NCI-H1930 (cell line): ENCODE measurements at regions not wholly inside any gene's neighbourhood (a gene's known extent, or its start where the extent isn't known, plus 50 kb on each side); places are given as distances from the start of the nearest gene placed in this dataset.

Experiments used
- DNase-seq, 2 experiments: peaks; one replicate each; lab custom pipeline; 2025; lab: John Stamatoyannopoulos, UW

GRCh38 chr1:114224196-114224907 lies 70.7 kb upstream of the SYT6 start:
- DNase-seq = no peak

GRCh38 chr1:114222920-114223319 lies 69.3 kb upstream of the SYT6 start:
- no peak for DNase-seq

- peak; percentile 2 to 6 for DNase-seq
These were observed 65.7 kb upstream of the SYT6 start for GRCh38 chr1:114219172-114219868.

GRCh38 chr1:114218361-114219171 lies 64.9 kb upstream of the SYT6 start:
- DNase-seq = no peak

- no peak for DNase-seq
These were observed 62.9 kb upstream of the SYT6 start for GRCh38 chr1:114216431-114217173.

- DNase-seq = no peak
These were observed 61.8 kb upstream of the SYT6 start for GRCh38 chr1:114215436-114215835.

GRCh38 chr1:114214016-114214415 lies 60.3 kb upstream of the SYT6 start:
- no peak for DNase-seq

- no peak for DNase-seq
These were observed 56.3 kb upstream of the SYT6 start for GRCh38 chr1:114209971-114210370.

GRCh38 chr1:114208714-114209113 lies 55.0 kb upstream of the SYT6 start:
- no peak for DNase-seq

GRCh38 chr1:114208106-114208505 lies 54.4 kb upstream of the SYT6 start:
- DNase-seq = no peak

- no peak for DNase-seq
These were observed 54.0 kb upstream of the SYT6 start for GRCh38 chr1:114207635-114208034.

GRCh38 chr1:114206392-114206791 lies 52.7 kb upstream of the SYT6 start:
- DNase-seq = no peak

GRCh38 chr1:114203595-114204128 lies 50.0 kb upstream of the SYT6 start:
- no peak for DNase-seq
